IMR-90 (cell line): ENCODE measurements at regions not wholly inside any gene's neighbourhood (a gene's known extent, or its start where the extent isn't known, plus 50 kb on each side); places are given as distances from the start of the nearest gene placed in this dataset.

Source experiments
- ATAC-seq: fragments of 200-7000 bp; cut with Tn5 transposase; 2 replicates; pipeline ENCODE4 v1.9.1; 2020; ENCODE audit warnings: low read depth, mild to moderate bottlenecking, moderate library complexity
- BruUV-seq: library from RNA; stranded (reverse); fragments of 400-500 nt; replicated peaks from 2 replicates; lab custom pipeline; 2021; lab: Mats Ljungman, UMichigan
- CTCF ChIA-PET: fragments of 300-600 bp; formaldehyde crosslinking; extraction: SDS; loops from one replicate; lab custom pipeline; 2021; ENCODE audit warnings: antibody characterized with exemption; lab: Yijun Ruan, JAX
- POLR2A ChIA-PET: fragments of 300-600 bp; sonication (Branson Sonifier 250); formaldehyde crosslinking; loops from one replicate; lab custom pipeline; 2022; ENCODE audit warnings: antibody characterized with exemption; ENCODE audit not compliant: unreplicated experiment; lab: Charles Lee
- DNase-seq: peaks from one replicate; pipeline ENCODE4 v3.0.0; 2013
- H2AFZ ChIP-seq: replicated peaks from 2 replicates; pipeline ENCODE3; 2013; ENCODE audit warnings: low read length, mild to moderate bottlenecking; ENCODE audit not compliant: poor library complexity
- H2AK5ac ChIP-seq: 2 replicates; pipeline ENCODE4 v1.6.1; 2013; ENCODE audit warnings: low read depth, low read length, inconsistent platforms
- H2AK9ac ChIP-seq: replicated peaks from 2 replicates; pipeline ENCODE3; 2013; ENCODE audit warnings: mild to moderate bottlenecking, low read depth, low read length, moderate library complexity; ENCODE audit not compliant: poor library complexity
- H2BK120ac ChIP-seq: 2 replicates; pipeline ENCODE4 v1.6.1; 2013; ENCODE audit warnings: low read depth, low read length, inconsistent platforms
- H2BK15ac ChIP-seq: 3 replicates; pipeline ENCODE4 v1.6.1; 2013; ENCODE audit warnings: low read depth, low read length, inconsistent platforms
- H2BK20ac ChIP-seq: 2 replicates; pipeline ENCODE4 v1.6.1; 2013; ENCODE audit warnings: low read depth, mild to moderate bottlenecking, inconsistent platforms, low read length, moderate library complexity
- H2BK5ac ChIP-seq: 2 replicates; pipeline ENCODE4 v1.6.1; 2013; ENCODE audit warnings: mild to moderate bottlenecking, low read depth, low read length, inconsistent platforms; ENCODE audit not compliant: poor library complexity, severe bottlenecking
- H3K14ac ChIP-seq: replicated peaks from 2 replicates; pipeline ENCODE4 v1.6.1; 2013; ENCODE audit warnings: low read depth, low read length, inconsistent platforms
- H3K18ac ChIP-seq: 2 replicates; pipeline ENCODE4 v1.6.1; 2013; ENCODE audit warnings: low read depth, low read length, control low read depth
- H3K23ac ChIP-seq: 2 replicates; pipeline ENCODE4 v1.6.1; 2013; ENCODE audit warnings: low read depth, low read length, inconsistent platforms
- H3K27ac ChIP-seq: 2 replicates; pipeline ENCODE4 v1.5.1; 2013; ENCODE audit warnings: mild to moderate bottlenecking, control low read depth, low read length; ENCODE audit not compliant: insufficient read depth
- H3K27me3 ChIP-seq: 2 replicates; pipeline ENCODE4 v1.6.1; 2013; ENCODE audit warnings: low read length; ENCODE audit not compliant: control insufficient read depth, insufficient read depth
- H3K36me3 ChIP-seq: 2 replicates; pipeline ENCODE4 v1.6.1; 2013; ENCODE audit warnings: low read length, mixed read lengths; ENCODE audit not compliant: control insufficient read depth, insufficient read depth
- H3K4ac ChIP-seq: 2 replicates; pipeline ENCODE4 v1.6.1; 2013; ENCODE audit warnings: low read depth, low read length, inconsistent platforms
- H3K4me1 ChIP-seq: 2 replicates; pipeline ENCODE4 v1.6.1; 2013; ENCODE audit warnings: low read length, mixed read lengths; ENCODE audit not compliant: control insufficient read depth, insufficient read depth
- H3K4me2 ChIP-seq: 2 replicates; pipeline ENCODE4 v1.6.1; 2013; ENCODE audit warnings: low read depth, mild to moderate bottlenecking, control low read depth, low read length, moderate library complexity
- H3K4me3 ChIP-seq: 2 replicates; pipeline ENCODE4 v1.5.1; 2013; ENCODE audit warnings: low read depth, mild to moderate bottlenecking, control low read depth, low read length, moderate library complexity; ENCODE audit not compliant: insufficient read depth
- H3K56ac ChIP-seq: 2 replicates; pipeline ENCODE4 v1.6.1; 2013; ENCODE audit warnings: low read length, inconsistent platforms; ENCODE audit not compliant: insufficient read depth; ENCODE audit errors: extremely low read depth
- H3K79me1 ChIP-seq, 2 experiments: 2 replicates each; pipeline ENCODE4 v1.6.1; 2013; ENCODE audit warnings: low read length in 2 of 2, inconsistent platforms in 1 of 2, low read depth in 1 of 2
- H3K9ac ChIP-seq: 2 replicates; pipeline ENCODE4 v1.6.1; 2013; ENCODE audit warnings: low read depth, low read length, control low read depth
- H3K9me1 ChIP-seq: 2 replicates; pipeline ENCODE4 v1.6.1; 2013; ENCODE audit warnings: low read length, inconsistent platforms; ENCODE audit not compliant: insufficient read depth
- H3K9me3 ChIP-seq: 2 replicates; pipeline ENCODE4 v1.6.1; 2013; ENCODE audit warnings: low read length; ENCODE audit not compliant: control insufficient read depth, insufficient read depth
- H4K20me1 ChIP-seq: 2 replicates; pipeline ENCODE4 v1.6.1; 2013; ENCODE audit warnings: low read length, inconsistent platforms; ENCODE audit not compliant: insufficient read depth
- H4K5ac ChIP-seq: 2 replicates; pipeline ENCODE4 v1.6.1; 2013; ENCODE audit warnings: mild to moderate bottlenecking, low read depth, low read length, control low read depth
- H4K8ac ChIP-seq, 2 experiments: 2 replicates each; pipeline ENCODE4 v1.6.1; 2013; ENCODE audit warnings: low read depth in 2 of 2, low read length in 2 of 2, control low read depth in 1 of 2, inconsistent platforms in 1 of 2
- H4K91ac ChIP-seq: 2 replicates; pipeline ENCODE4 v1.6.1; 2013; ENCODE audit warnings: low read depth, low read length, inconsistent platforms; ENCODE audit not compliant: insufficient read depth
- BHLHE40 ChIP-seq: fragments of 150-350 bp; IDR thresholded peaks from 2 replicates; pipeline ENCODE4 v1.6.1; 2016; ENCODE audit warnings: mild to moderate bottlenecking, low read depth, low read length
- MAFK ChIP-seq: IDR thresholded peaks from 2 replicates; pipeline ENCODE4 v1.6.1; 2012; ENCODE audit warnings: low read depth, low read length, improper control_type of control experiment
- MXI1 ChIP-seq: IDR thresholded peaks from 2 replicates; pipeline ENCODE4 v1.6.1; 2012; ENCODE audit warnings: low read depth, mild to moderate bottlenecking, low read length, moderate library complexity, borderline replicate concordance
- WGBS, 2 experiments: methylation state at CpG; one replicate each; pipeline versions ENCODE4 v1.1.5 to v1.1.7; 2013; ENCODE audit warnings: missing lambda C conversion rate in 2 of 2; ENCODE audit not compliant: insufficient read length in 1 of 2; ENCODE audit errors: extremely low coverage in 2 of 2; 5-methylcytosine and 5-hydroxymethylcytosine counted together
- dilution Hi-C: fragments of 300-500 bp; cut with HindIII; formaldehyde crosslinking; loops from one replicate; pipeline ENCODE4 v1.14.3; 2018; ENCODE audit warnings: low sequenced_read_pairs; ENCODE audit not compliant: unreplicated experiment
- in situ Hi-C: fragments of 300-500 bp; cut with MboI; formaldehyde crosslinking; loops from 3 replicates; pipeline ENCODE4 v1.14.3; 2019; ENCODE audit warnings: low sequenced_read_pairs, inconsistent platforms, mixed read lengths
- intact Hi-C: fragments of 100-400 bp; cut with micrococcal nuclease; formaldehyde crosslinking; loops from 2 replicates; pipeline ENCODE4 v1.10.0; 2022
- TF ChIP-seq, protein P1 (sequence below): fragments of 150-350 bp; IDR thresholded peaks from 2 replicates; pipeline ENCODE4 v1.6.1; 2017; ENCODE audit warnings: mild to moderate bottlenecking, antibody characterized with exemption, low read length, low read depth
- TF ChIP-seq, protein P2 (sequence below): fragments of 150-350 bp; IDR thresholded peaks from 2 replicates; pipeline ENCODE4 v1.6.1; 2016; ENCODE audit warnings: low read depth, mild to moderate bottlenecking, low read length, moderate library complexity, borderline replicate concordance

DNA sequence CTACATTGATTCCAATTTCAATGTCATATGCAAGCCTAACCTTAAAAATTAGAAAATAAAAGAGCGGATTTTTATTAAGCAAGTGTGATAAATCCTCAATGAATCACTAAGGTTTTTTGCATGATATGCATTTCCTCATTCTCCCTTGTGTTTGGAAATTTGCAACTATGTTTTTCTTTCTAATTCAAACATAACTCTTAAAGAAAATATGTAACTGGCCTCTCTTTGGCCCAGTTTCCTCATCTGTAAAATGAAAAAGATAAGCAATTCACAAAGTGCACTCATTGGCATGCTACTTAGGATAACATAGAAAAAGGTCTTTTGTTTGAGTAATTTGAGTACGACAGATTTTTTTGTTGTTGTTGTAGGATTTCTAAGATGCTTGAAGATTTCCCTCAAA is 295.5 kb downstream of the CDH11 start:
- H2AK9ac ChIP-seq = no peak overlapping the region
- H3K27me3 ChIP-seq = no peaks in the 10 kb centered on the region
- intact Hi-C loops = loop anchor here (2.0 kb wide), 1 partner anchor 74 kb away; no protein-coding TSS in a partner anchor

More for the DNA sequence above, 295.5 kb downstream of the CDH11 start:
- H3K9me3 ChIP-seq = peaks cover 4% of the 10 kb centered on the region; the same call in 1 of the 2 replicates
- 0 out of 2 replicates have a peak, but pooled peaks cover 2% of the 10 kb centered on the region for H3K4me1 ChIP-seq
- H2BK5ac ChIP-seq = peak overlapping the region; percentile 69
- no peak overlapping the region for H2AFZ ChIP-seq
- no peak overlapping the region for H3K9ac ChIP-seq
- no peak overlapping the region for H4K91ac ChIP-seq
- in situ Hi-C loops = no loop called here
- H2BK15ac ChIP-seq = no peak overlapping the region
- no peak overlapping the region for H2BK20ac ChIP-seq
- H3K4me3 ChIP-seq = no peak overlapping the region
- ATAC-seq (peak; percentile 64), DNase-seq (peak; percentile 52)
- peak; percentile 55 for TF ChIP-seq MAFK
- no peak for TF ChIP-seq BHLHE40
- TF ChIP-seq, protein P1, sequence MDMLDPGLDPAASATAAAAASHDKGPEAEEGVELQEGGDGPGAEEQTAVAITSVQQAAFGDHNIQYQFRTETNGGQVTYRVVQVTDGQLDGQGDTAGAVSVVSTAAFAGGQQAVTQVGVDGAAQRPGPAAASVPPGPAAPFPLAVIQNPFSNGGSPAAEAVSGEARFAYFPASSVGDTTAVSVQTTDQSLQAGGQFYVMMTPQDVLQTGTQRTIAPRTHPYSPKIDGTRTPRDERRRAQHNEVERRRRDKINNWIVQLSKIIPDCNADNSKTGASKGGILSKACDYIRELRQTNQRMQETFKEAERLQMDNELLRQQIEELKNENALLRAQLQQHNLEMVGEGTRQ = no peak
- TF ChIP-seq MXI1 = no peak
- TF ChIP-seq, protein P2, sequence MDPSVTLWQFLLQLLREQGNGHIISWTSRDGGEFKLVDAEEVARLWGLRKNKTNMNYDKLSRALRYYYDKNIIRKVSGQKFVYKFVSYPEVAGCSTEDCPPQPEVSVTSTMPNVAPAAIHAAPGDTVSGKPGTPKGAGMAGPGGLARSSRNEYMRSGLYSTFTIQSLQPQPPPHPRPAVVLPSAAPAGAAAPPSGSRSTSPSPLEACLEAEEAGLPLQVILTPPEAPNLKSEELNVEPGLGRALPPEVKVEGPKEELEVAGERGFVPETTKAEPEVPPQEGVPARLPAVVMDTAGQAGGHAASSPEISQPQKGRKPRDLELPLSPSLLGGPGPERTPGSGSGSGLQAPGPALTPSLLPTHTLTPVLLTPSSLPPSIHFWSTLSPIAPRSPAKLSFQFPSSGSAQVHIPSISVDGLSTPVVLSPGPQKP = no peak
- H3K4me2 ChIP-seq = peak overlapping the region; percentile 68; the same call in 1 of the 2 replicates
- BruUV-seq = no TSS peak
- H3K79me1 ChIP-seq = no peaks in the 10 kb centered on the region
- H3K27ac ChIP-seq = peak overlapping the region; percentile 44; the same call in 1 of the 2 replicates
- no CpG with 5 or more reads among the region's 2 CpGs for WGBS, 2 experiments
- H3K4ac ChIP-seq = no peak overlapping the region
- no peaks in the 10 kb centered on the region for H4K20me1 ChIP-seq
- H3K14ac ChIP-seq = no peak overlapping the region
- dilution Hi-C loops = no loop called here
- CTCF ChIA-PET = no interaction called here
- peak overlapping the region; percentile 57 for H3K18ac ChIP-seq
- H4K5ac ChIP-seq = no peak overlapping the region
- H2BK120ac ChIP-seq = no peak overlapping the region
- H4K8ac ChIP-seq = no peak overlapping the region
- no peaks in the 10 kb centered on the region for H3K36me3 ChIP-seq
- POLR2A ChIA-PET = no interaction called here
- H3K23ac ChIP-seq = no peak overlapping the region
- H2AK5ac ChIP-seq = no peak overlapping the region
- no peak overlapping the region for H3K56ac ChIP-seq
- H3K9me1 ChIP-seq = no peaks in the 10 kb centered on the region
